GM23338 (cell line): ENCODE measurements at regions not wholly inside any gene's neighbourhood (a gene's known extent, or its start where the extent isn't known, plus 50 kb on each side); places are given as distances from the start of the nearest gene placed in this dataset.

ENCODE experiments used
- ATAC-seq: fragments of 200-7000 bp; cut with Tn5 transposase; 3 replicates; pipeline ENCODE4 v1.9.1; 2020
- DNase-seq: peaks from one replicate; pipeline ENCODE4 v3.0.0-alpha.2; 2015; ENCODE audit warnings: low spot score
- H2AFZ ChIP-seq: fragments of 200-600 bp; sonication (generic); 2 replicates; pipeline ENCODE4 v1.8.0; 2016; ENCODE audit warnings: antibody characterized with exemption, mild to moderate bottlenecking, moderate library complexity
- H3F3A ChIP-seq: fragments of 200-600 bp; sonication (generic); replicated peaks from 2 replicates; pipeline ENCODE4 v1.8.0; 2017; ENCODE audit warnings: antibody characterized with exemption, mixed run types, low read depth
- H3K27ac ChIP-seq: fragments of 200-600 bp; sonication (generic); 2 replicates; pipeline ENCODE4 v1.6.1; 2016; ENCODE audit warnings: low read depth
- H3K27me3 ChIP-seq: fragments of 200-600 bp; sonication (generic); 2 replicates; pipeline ENCODE4 v1.8.0; 2016; ENCODE audit warnings: mild to moderate bottlenecking, mixed run types, moderate library complexity; ENCODE audit not compliant: insufficient read depth
- H3K36me3 ChIP-seq: fragments of 200-600 bp; sonication (generic); 2 replicates; pipeline ENCODE4 v1.8.0; 2016; ENCODE audit warnings: mild to moderate bottlenecking; ENCODE audit not compliant: insufficient read depth
- H3K4me1 ChIP-seq: fragments of 200-600 bp; sonication (generic); 2 replicates; pipeline ENCODE4 v1.8.0; 2016; ENCODE audit warnings: mild to moderate bottlenecking, moderate library complexity; ENCODE audit not compliant: insufficient read depth
- H3K4me2 ChIP-seq: fragments of 200-600 bp; sonication (generic); 2 replicates; pipeline ENCODE4 v1.7.1; 2017; ENCODE audit warnings: mixed run types
- H3K4me3 ChIP-seq: fragments of 200-600 bp; sonication (generic); 2 replicates; pipeline ENCODE4 v1.6.1; 2016; ENCODE audit warnings: mixed run types
- H3K79me2 ChIP-seq: fragments of 200-600 bp; sonication (generic); replicated peaks from 2 replicates; pipeline ENCODE4 v1.8.0; 2017; ENCODE audit warnings: mild to moderate bottlenecking; ENCODE audit not compliant: insufficient read depth
- H3K9me2 ChIP-seq: fragments of 200-600 bp; sonication (generic); 2 replicates; pipeline ENCODE4 v1.8.0; 2017; ENCODE audit not compliant: insufficient read depth
- H4K20me1 ChIP-seq: fragments of 200-600 bp; sonication (generic); replicated peaks from 2 replicates; pipeline ENCODE4 v1.8.0; 2017; ENCODE audit warnings: mild to moderate bottlenecking; ENCODE audit not compliant: insufficient read depth
- H3K27ac Mint-ChIP-seq: 2 replicates; pipeline ENCODE4 v1.8.0; 2020; ENCODE audit warnings: inconsistent platforms, mild to moderate bottlenecking, moderate library complexity, mixed read lengths
- H3K27me3 Mint-ChIP-seq: 3 replicates; pipeline ENCODE4 v1.8.0; 2022; ENCODE audit warnings: low read depth, mild to moderate bottlenecking, moderate library complexity, mixed read lengths, inconsistent platforms; ENCODE audit not compliant: insufficient read depth, poor library complexity
- H3K36me3 Mint-ChIP-seq: 3 replicates; pipeline ENCODE4 v1.8.0; 2021; ENCODE audit warnings: low read depth, mild to moderate bottlenecking, inconsistent platforms, moderate library complexity, mixed read lengths
- H3K4me1 Mint-ChIP-seq: 3 replicates; pipeline ENCODE4 v1.8.0; 2020; ENCODE audit warnings: mild to moderate bottlenecking, inconsistent platforms, mixed read lengths
- H3K4me3 Mint-ChIP-seq: 3 replicates; pipeline ENCODE4 v1.8.0; 2021; ENCODE audit warnings: moderate library complexity, mild to moderate bottlenecking, inconsistent platforms, mixed read lengths
- H3K9me3 Mint-ChIP-seq: 3 replicates; pipeline ENCODE4 v1.8.0; 2020; ENCODE audit warnings: moderate library complexity, mild to moderate bottlenecking, inconsistent platforms, mixed read lengths
- CREB1 ChIP-seq: fragments of 250-450 bp; sonication (Bioruptor Pico); IDR thresholded peaks from 2 replicates; pipeline ENCODE4 v1.5.0; 2020; ENCODE audit warnings: low read depth, mild to moderate bottlenecking, moderate library complexity
- EZH2 ChIP-seq: fragments of 200-600 bp; sonication (generic); IDR thresholded peaks from one replicate; pipeline ENCODE4 v1.8.0; 2017; ENCODE audit warnings: antibody characterized with exemption, mild to moderate bottlenecking, low read depth; ENCODE audit not compliant: unreplicated experiment
- EZH2phosphoT487 ChIP-seq: fragments of 200-600 bp; sonication (generic); IDR thresholded peaks from one replicate; pipeline ENCODE4 v1.8.1; 2018; ENCODE audit warnings: antibody characterized with exemption; ENCODE audit not compliant: unreplicated experiment
- JUNB ChIP-seq: IDR thresholded peaks from one replicate; pipeline ENCODE4 v1.6.1; 2016; ENCODE audit warnings: antibody characterized with exemption; ENCODE audit not compliant: unreplicated experiment
- NANOG ChIP-seq: IDR thresholded peaks from 2 replicates; pipeline ENCODE4 v1.6.1; 2016; ENCODE audit warnings: antibody characterized with exemption, borderline replicate concordance
- POLR2AphosphoS5 ChIP-seq: IDR thresholded peaks from 2 replicates; pipeline ENCODE4 v1.6.1; 2016; ENCODE audit warnings: antibody characterized with exemption, low read depth
- REST ChIP-seq: IDR thresholded peaks from one replicate; pipeline ENCODE4 v1.6.1; 2018; ENCODE audit warnings: antibody characterized with exemption; ENCODE audit not compliant: unreplicated experiment
- STAT1 ChIP-seq: IDR thresholded peaks from one replicate; pipeline ENCODE4 v1.6.1; 2016; ENCODE audit warnings: antibody characterized with exemption; ENCODE audit not compliant: unreplicated experiment
- ZNF114 ChIP-seq: fragments of 250-450 bp; sonication (Bioruptor Pico); IDR thresholded peaks from 2 replicates; pipeline ENCODE4 v1.5.0; 2020; ENCODE audit warnings: mild to moderate bottlenecking, moderate library complexity
- ZNF331 ChIP-seq: fragments of 250-450 bp; sonication (Bioruptor Pico); IDR thresholded peaks from 2 replicates; pipeline ENCODE4 v1.5.0; 2020; ENCODE audit warnings: low read depth, mild to moderate bottlenecking, moderate library complexity
- ZNF462 ChIP-seq: fragments of 250-450 bp; sonication (Bioruptor Pico); IDR thresholded peaks from 2 replicates; pipeline ENCODE4 v1.5.0; 2020; ENCODE audit warnings: mild to moderate bottlenecking, moderate library complexity
- TF ChIP-seq, protein P1 (sequence below), 2 experiments: fragments of 200-600 bp in 1 of 2; sonication (generic) in 1 of 2; conservative IDR thresholded peaks; 2 replicates each; pipeline versions ENCODE4 v1.5.1 to v1.6.1; 2016 to 2017; ENCODE audit warnings: antibody characterized with exemption in 2 of 2, low read depth in 2 of 2, mild to moderate bottlenecking in 2 of 2, moderate library complexity in 1 of 2
- TF ChIP-seq, protein P2 (sequence below): IDR thresholded peaks from 2 replicates; pipeline ENCODE4 v1.6.1; 2016; ENCODE audit warnings: antibody characterized with exemption

GRCh38 chrX:39440799-39441284, 639.6 kb downstream of the MID1IP1 start:
- H3K9me3 Mint-ChIP-seq = peaks cover 9% of the 10 kb centered on the region; the same call in 2 of the 3 replicates

More at GRCh38 chrX:39440799-39441284, 639.6 kb downstream of the MID1IP1 start:
- H4K20me1 ChIP-seq = no peaks in the 10 kb centered on the region
- H3K4me3 ChIP-seq = no peak overlapping the region
- no peaks in the 10 kb centered on the region for H3K79me2 ChIP-seq
- ATAC-seq = no peak
- H3K4me2 ChIP-seq = no peak overlapping the region
- TF ChIP-seq, protein P1, sequence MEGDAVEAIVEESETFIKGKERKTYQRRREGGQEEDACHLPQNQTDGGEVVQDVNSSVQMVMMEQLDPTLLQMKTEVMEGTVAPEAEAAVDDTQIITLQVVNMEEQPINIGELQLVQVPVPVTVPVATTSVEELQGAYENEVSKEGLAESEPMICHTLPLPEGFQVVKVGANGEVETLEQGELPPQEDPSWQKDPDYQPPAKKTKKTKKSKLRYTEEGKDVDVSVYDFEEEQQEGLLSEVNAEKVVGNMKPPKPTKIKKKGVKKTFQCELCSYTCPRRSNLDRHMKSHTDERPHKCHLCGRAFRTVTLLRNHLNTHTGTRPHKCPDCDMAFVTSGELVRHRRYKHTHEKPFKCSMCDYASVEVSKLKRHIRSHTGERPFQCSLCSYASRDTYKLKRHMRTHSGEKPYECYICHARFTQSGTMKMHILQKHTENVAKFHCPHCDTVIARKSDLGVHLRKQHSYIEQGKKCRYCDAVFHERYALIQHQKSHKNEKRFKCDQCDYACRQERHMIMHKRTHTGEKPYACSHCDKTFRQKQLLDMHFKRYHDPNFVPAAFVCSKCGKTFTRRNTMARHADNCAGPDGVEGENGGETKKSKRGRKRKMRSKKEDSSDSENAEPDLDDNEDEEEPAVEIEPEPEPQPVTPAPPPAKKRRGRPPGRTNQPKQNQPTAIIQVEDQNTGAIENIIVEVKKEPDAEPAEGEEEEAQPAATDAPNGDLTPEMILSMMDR (conservative IDR thresholded peaks at IDR 0.05; ENCODE audit: low read depth in 2 of 2) = no peak
- no peak for TF ChIP-seq STAT1
- no peak for TF ChIP-seq NANOG
- TF ChIP-seq ZNF114 (CRISPR knock-in tag) = no peak
- no peak for TF ChIP-seq ZNF331 (CRISPR knock-in tag)
- no peak for TF ChIP-seq POLR2AphosphoS5
- TF ChIP-seq ZNF462 (CRISPR knock-in tag) = no peak
- no peak for TF ChIP-seq EZH2phosphoT487
- TF ChIP-seq JUNB = no peak
- no peak for TF ChIP-seq REST
- TF ChIP-seq CREB1 (CRISPR knock-in tag) = no peak
- no peak for TF ChIP-seq EZH2
- TF ChIP-seq, protein P2, sequence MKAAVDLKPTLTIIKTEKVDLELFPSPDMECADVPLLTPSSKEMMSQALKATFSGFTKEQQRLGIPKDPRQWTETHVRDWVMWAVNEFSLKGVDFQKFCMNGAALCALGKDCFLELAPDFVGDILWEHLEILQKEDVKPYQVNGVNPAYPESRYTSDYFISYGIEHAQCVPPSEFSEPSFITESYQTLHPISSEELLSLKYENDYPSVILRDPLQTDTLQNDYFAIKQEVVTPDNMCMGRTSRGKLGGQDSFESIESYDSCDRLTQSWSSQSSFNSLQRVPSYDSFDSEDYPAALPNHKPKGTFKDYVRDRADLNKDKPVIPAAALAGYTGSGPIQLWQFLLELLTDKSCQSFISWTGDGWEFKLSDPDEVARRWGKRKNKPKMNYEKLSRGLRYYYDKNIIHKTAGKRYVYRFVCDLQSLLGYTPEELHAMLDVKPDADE = no peak
- Mint-ChIP-seq H3K4me1 (peaks cover 5% of the 10 kb centered on the region; the same call in 2 of the 3 replicates), H3K4me3 (no peak overlapping the region), H3K27me3 (peaks cover 2% of the 10 kb centered on the region), H3K36me3 (no peaks in the 10 kb centered on the region; the same call in 2 of the 3 replicates), H3K27ac (no peak overlapping the region)
- no peaks in the 10 kb centered on the region for H3K27me3 ChIP-seq
- no peak overlapping the region for H2AFZ ChIP-seq
- no peaks in the 10 kb centered on the region for H3K9me2 ChIP-seq
- no peak overlapping the region for H3K27ac ChIP-seq
- no peaks in the 10 kb centered on the region for H3K4me1 ChIP-seq
- no peak for DNase-seq
- no peaks in the 10 kb centered on the region for H3F3A ChIP-seq
- no peaks in the 10 kb centered on the region for H3K36me3 ChIP-seq
